NAMALWA (cell line): ENCODE measurements at regions not wholly inside any gene's neighbourhood (a gene's known extent, or its start where the extent isn't known, plus 50 kb on each side); places are given as distances from the start of the nearest gene placed in this dataset.

Experiments
- DNase-seq: peaks from one replicate; pipeline ENCODE4 v3.0.0-alpha.2; 2015; ENCODE audit warnings: low spot score

DNA sequence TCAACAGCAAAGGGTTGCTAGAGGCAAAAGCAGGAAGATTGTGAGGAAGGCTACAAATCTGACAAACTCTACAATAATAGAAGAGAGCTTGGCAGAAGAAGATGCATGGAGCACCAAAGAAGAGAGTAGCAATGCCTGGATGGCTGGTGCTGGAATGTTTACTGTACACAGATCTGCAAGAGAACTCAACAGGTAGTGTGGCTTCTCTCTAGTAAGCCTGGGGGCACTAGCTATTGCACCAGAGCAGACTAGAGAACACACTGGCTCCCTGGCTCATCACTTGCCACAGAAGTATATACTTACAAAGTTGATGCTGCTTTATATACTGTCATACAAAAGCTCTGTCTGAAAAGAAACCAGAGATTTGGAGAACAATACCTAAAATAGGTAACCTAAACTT lies 475.0 kb upstream of the NCAM2 start:
- DNase-seq = no peak

DNA sequence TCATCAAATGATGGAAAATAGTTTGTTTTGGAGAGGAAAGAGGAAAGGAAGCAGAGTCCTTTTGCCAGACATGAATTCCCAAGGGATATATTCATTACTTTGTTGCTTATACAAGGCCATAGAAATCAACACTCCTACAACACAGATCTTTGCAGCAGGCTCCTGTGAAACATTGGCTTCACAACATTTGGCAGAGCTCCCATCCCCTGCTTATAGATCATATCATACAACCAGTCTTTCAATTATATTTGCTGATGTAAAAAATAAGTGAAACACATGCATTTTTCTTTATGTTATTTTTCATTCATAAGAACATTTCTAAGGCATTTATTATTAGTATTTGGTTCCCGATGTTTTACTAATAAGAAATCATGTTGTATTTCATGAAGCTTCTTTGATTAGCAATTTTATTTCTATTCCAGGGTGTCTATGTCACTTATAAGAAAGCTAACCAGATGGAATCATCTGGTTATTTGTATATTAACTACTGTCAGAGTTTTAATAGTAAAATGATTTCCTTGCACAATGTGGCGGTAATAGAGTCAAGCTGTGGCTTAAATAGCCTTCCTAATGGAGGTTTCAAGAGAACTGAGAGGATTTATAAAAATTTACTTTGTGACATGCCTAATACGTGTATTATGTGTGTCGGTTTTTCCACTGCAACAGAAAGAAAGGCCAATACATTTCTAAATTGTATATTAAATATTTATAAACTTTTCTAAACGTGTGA lies 470.3 kb upstream of the NCAM2 start:
- no peak for DNase-seq

DNA sequence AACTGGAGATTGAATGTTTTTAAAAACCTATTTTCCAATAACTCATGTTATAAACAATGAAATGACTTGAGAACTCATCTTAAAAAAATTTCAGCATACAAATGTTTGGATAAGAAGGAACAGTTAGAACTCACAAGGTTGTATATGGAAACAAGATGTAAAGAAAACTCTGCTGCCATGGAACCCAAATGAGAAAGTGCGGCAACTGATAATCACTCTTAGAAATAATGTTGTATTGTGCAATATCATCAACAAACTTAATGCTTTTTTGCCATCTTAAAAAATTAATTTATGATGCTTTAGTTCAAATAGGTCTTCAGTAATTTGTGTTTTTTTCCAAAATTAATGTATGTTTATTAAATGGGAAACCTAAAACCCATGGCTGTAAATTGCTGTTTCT lies 461.1 kb upstream of the NCAM2 start:
- DNase-seq = no peak

DNA sequence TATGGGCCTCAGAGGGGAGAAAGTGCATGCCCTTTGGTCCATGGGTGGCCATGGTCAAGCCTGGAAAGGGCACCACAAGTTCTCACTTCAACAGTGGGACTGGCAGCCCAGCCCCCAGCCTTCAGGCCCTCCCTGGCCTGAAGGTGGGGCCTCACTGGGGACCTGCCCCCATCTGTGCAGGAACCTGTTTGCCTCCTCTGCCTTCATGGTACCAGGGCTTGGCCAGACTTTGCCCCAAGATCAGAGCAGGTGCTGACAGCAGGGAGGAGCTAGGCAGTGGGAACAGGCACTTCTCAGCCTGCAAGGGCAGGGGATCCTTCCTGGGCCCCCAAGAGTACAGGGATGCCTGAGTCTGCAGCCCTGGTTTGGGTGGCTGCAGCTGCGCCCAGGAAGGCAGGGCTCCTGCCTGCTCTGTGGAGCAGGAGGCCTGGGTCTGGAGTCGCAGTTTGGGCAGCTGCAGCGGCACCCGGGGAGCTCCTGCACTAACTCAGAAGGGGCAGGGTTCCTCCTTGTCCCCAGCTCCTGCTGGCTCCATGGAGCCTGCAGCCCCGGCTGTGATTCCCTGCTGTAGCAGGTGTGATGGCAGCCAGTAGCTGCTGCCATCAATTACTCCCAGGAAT lies 460.1 kb upstream of the NCAM2 start:
- no peak for DNase-seq

DNA sequence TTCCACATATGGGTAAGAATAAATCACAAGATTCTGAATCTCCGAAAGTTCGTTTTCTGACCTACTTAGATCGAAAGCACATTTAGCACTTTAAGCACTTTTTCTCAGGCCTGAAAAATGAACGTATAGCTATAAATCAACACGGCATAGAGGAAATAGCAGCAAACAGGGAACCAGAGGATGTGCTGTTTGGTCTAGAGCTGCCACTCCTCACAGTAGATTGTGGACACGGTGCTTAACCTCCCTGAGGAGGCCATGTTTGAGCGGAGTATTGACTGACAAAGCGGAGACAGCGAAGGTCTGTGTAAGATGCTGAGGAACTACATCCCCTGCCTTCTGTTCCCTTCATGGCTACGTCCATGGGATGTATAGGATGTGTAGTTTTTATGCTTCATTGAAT lies 452.8 kb upstream of the NCAM2 start:
- DNase-seq = no peak

DNA sequence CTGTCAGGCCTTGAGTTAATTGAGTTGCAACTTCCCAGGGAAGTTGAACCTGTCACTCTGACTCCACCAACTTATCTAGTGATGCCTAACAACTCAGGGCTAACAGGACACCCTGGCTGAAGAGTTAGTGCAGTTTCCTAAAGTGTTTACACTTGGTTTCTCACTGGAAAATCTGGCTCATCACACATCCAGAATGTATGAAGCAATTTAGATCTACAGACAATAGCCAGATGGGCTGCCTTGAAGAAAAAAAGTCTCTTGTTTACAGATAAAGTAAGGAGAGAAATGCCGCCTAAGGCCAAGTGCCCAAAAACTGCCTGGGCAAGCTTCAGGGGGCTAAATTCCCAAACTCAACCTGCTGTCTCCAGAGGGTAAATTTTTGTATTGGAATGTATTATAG lies 446.3 kb upstream of the NCAM2 start:
- DNase-seq = no peak

DNA sequence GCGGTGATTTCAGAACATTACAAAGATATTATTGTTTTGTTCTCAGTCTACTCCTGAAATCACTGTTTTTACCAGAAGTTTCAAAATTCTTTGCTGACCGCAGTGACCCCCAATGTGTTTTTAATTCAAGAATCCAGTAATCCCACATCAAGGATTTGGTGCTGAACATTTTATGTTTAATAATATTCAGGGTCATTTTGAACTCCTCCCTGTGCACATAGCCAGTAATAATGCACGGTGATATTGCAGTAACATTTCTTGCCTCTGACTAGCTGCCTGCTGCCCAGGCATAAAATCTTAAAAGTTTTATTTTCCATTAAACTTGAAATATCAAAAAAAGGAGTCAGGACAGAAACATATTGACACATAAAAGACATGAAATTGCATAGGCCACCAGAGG lies 443.4 kb upstream of the NCAM2 start:
- DNase-seq = no peak

DNA sequence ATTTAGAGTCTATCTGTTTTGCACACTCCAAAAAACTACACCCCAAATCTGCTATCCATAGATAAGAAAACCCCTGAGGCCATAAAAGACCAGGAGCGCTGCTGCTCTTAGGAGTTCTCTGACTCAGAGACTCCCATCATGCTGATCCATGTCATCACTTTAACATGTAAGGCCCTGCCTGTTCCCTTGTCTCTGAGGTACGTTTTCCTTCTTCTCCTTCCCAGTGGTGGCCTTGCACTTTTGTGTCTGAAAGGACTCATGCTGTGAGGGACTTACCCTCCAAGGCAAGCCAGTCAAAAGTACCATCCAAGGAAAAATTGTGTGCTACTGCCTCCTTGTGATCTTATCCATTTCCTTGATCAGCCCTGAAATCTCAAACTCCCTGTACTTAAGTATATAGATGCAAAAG lies 427.4 kb upstream of the NCAM2 start:
- DNase-seq = no peak

DNA sequence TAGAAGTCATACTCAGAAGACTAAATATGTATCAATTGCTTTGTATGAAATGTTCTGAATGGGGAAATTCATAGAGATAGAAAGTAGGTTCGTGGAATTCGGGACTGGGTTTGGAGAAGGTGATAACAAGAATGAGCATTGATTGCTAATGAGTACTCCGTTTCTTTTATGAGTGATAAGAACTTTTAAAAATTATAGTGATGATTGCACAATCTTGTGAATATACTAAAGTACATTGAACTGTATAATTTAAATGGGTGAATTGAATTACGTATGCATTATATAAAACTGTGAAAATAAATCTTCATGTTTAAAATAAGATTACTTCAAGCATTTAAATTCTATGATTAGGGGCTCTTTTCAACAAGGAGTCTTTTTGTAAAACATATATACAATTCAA lies 425.6 kb upstream of the NCAM2 start:
- no peak for DNase-seq

DNA sequence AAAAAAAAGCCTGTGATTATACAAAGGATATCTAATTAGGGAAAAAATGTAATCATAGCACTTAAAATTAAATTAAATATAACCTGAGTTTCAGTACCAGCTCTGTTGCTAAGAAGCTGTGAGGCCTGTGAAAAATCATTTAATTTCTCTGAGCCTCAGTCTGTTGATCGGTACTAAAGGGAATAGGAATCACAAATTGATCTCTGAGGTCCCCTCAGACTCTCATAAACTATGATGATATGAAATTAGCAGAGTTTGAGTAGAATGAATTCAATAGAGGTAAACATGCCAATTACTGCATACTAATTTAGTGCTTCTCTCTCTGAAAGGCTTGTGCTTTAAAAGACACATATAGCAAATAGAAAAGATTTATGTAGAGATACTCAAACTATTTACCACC lies 416.8 kb upstream of the NCAM2 start:
- DNase-seq = no peak

DNA sequence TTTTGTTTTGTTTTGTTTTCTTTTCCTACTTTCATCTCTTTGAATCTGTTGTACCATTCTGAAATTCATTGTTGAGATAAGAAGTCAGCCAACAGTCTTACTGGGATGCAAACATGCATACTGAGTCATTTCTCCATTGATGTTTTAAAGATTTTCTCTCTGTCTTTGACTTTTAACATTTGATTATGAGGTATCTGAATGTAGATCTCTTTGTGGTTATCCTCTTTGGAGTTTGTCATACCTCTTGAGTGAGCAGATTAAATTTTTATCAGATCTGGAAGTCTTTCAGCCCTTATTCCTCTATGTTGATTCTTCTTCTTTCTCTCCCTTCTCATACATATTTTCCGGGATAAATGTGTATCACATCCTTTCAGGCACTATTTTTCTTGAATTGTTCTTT lies 406.9 kb upstream of the NCAM2 start:
- DNase-seq = no peak

DNA sequence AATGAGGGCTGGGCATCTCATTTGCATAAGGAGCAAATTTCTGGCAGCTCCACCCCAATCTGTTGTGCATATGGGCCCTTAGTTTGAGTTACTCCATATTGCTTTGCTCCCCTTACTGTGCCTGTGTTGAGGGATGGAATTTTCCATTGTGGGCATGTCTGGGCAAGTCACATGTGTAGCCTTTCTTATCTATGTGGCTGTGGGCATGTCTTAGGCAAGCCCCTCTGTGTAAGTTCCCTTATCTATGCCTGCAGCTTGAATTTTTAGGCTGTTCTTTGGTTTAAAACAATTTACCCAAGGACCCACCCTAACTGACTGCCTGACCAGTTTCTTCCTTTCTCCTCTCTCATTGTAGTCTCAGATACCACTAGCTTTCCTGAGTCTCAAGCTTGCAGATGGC lies 405.7 kb upstream of the NCAM2 start:
- DNase-seq = no peak

DNA sequence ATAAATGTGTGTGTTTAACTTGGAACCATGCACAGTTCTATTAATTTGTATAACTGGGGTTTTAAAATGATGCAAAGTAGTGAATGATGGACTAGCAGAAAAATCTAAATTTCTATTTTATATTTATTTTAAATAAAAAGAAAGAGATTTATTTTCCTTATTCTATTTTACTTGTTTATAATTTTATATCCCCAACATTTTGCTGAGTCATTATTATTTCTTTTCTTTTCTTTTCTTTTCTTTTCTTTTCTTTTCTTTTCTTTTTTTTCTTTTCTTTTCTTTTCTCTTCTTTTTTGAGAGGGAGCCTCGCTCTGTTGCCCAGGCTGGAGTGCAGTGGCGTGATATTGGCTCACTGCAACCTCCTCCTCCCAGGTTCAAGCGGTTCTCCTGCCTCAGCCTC lies 395.0 kb upstream of the NCAM2 start:
- no peak for DNase-seq

DNA sequence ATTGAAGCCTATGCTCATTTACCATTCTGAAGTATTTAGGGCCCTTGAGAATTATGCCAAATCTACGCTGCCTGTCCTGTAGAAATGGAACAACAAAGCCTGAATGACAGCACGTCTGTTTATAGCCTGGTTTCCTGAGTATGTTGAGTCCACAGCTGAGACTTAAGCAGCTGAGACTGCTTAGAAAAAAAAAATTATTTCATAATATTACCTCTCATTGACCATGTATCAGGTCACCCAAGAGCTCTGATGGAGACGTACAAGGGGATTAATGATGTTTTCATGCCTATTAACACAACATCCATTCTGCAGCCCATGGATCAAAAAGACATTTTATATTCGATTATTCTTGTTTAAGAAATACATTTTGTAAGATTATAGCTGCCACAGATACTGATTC lies 387.2 kb upstream of the NCAM2 start:
- no peak for DNase-seq

DNA sequence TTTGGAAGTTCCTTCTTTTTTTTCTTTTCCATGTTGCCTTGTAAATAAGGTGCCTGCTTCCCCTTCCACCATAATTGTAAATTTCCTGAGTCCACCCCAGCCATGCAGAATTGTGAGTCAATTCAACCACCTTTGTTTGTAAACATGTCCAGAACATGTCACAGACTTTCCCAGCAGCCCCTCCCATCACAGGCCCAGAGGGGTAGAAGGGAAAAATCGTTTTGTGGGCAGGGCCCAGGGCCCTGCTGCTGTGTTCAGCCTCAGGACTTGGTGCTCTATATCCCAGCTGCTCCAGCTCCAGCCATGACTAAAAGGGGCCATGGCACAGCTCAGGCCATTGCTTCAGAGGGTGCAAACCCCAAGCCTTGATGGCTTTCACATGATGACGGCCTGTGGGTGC lies 384.6 kb upstream of the NCAM2 start:
- no peak for DNase-seq

DNA sequence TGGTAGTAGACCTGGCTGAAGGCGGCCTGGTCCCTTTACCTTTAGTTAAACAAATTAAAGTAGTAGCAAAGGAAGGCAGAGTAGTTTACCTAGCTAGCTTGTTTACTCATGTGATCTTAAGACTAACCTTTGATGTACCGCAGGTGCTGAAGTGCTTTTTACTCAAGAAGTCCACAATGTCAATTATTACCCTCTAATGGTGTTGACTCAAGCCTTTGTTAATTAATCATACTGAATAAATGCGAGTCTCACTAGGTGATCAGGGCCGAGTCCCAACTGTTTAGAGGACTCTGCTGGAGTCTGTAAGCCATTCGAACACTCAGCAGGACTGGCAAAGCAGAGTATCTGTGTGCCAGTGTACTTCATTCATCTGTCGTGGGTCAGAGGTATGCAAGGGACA lies 381.1 kb upstream of the NCAM2 start:
- DNase-seq = no peak

DNA sequence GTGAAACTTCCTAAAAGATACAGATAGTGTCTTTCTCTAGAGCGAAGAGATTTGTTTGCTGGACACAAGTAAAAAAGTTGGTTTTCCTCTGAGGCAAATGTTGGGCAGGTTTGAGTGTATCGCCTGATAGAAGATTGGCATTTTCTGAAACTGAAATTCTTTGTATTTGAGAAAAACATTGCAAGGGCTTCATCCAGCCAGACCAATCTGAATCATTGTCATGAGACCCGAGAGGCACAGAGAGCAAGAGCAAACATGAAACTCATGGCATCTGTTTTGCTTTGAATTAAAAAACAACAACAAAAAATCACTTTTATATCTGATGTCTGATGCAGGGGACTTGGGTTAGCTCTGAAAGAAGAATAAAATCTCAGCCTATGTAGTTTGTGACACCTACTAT lies 379.3 kb upstream of the NCAM2 start:
- DNase-seq = no peak

DNA sequence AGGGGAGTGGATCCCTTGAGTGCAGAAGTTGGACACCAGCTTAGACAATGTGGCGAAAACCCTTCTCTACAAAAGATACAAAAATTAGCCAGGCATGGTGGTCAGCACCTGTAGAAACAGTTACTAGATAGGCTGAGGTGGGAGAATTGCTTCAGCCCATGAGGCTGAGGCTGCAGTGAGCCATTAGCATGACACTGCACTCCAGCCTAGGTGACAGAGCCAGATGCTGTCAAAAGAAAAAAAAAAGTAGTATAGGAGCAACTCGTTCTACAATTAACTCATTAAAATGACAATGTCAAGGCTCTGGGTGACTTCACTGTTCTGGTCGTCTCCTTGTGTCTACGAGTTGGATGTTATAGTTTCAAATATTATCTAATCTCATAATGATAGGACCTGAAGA lies 370.6 kb upstream of the NCAM2 start:
- DNase-seq = no peak

DNA sequence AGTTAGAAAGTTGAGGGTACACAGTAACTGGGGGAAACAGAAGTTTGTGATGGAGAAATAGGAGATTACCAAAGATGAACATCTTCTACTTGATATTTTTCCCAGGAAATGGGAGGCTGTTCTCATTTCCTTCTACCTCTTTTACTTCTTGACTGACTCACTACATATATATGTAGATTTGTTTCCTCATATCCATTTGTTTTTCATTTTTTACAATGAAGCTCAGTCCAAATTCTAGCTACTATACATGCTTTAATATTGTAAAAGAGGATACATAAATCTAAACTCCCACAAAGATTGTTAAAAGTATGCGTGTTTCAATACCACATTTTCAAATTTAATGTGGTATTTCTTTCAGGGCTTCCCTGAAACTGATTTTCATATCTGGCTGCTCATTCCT lies 366.6 kb upstream of the NCAM2 start:
- DNase-seq = no peak

DNA sequence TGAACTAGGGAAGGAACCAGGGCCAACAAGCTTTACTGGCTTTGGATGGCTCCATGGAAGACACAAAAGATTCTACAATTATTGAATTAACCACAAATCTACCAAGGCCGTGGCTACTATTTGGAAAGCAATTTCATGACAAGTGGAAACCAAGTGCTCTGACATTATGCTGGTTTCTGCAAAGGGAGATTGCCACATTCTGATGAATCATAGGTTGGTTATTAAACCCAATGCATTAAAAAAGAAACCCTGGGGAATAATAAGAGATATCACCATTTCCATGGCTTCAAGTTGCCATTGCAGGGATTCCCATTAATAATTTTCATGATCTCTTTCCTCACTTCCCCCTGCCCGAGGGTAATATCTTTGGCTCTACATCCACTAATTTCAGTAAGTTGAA lies 359.2 kb upstream of the NCAM2 start:
- DNase-seq = no peak

DNA sequence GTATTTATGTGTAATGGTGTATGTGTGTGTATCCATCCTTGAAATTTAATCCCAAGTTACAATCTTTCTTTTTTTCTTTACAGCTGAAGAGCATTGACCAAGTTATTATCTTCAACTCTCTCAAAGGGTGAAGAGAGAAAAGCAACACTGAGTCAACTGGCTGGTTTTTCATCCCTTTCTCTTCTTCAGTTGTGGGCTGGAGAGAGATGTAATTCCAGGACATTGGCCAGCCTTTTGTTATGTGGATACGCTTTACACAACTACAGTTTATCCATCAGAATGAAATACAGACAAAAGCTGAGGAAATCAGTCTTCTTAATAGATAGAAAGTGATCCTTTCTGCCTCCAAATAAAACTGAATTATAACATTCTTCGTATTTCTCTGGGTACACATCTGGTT lies 357.0 kb upstream of the NCAM2 start:
- DNase-seq = no peak

DNA sequence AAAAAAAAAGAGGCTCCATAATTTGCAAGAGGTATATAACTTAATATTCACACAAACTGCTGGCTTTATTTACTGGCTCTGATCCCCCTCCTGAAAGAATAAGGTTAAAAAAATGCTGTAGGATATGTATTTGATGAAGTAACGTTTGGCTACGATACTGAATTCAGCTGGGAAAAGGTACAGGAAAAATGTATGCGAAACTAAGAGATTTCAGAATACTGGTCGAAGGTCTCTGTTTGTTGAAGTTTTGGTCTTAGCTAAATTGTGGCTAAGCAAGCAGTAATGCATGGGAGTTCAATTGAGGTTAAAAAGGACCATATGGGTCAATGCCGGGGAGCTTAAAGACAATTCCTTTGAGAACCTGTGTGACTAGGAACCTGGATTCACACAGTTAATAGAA lies 355.5 kb upstream of the NCAM2 start:
- no peak for DNase-seq

DNA sequence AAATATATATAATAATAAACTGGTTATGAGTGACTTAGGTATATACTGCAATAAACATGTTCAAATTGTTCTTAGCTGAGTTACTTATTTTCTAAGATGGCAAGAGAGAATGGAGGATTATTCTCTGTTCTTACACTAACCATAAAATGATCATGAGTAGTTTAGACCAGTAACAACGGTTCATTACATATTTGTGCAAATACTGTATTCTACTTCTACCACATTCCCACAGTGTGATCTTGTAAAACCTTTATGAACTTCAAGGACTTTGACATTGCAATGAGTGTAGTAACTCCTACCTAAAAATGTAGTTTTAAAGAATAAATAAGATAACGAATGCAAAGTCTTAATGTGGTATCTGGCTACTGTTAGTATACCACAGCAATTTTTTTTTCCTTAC lies 353.7 kb upstream of the NCAM2 start:
- no peak for DNase-seq

DNA sequence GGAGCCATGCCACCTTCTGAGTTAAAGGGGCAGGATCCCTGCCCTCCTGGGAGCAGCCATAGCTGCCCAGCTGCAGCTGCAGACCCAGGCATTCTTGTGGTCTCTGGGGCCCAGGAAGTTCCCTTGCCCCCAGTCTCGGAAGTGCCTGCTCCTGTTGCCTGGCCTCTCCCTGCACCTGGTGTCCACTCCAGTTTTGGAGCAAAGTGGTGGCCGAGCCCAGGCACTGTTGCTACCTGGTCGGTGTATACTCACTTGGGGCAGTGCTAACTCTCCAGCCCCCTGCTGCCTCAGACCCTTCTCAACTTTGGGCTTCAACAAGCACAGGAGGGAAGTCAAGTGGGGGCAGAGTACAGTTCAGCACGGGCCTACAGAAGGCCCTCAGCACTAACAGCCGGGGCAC lies 352.9 kb upstream of the NCAM2 start:
- DNase-seq = no peak
